Pons (tissue), 1 donor: ENCODE measurements at regions not wholly inside any gene's neighbourhood (a gene's known extent, or its start where the extent isn't known, plus 50 kb on each side); places are given as distances from the start of the nearest gene placed in this dataset.
"Not testable (repeated sequence)": the region's sequence is repeated elsewhere in the genome, so short reads cannot be mapped to it uniquely, and the experiment has no call there.

Experiments used
- DNase-seq: peaks from one replicate; pipeline ENCODE4 v3.0.0-alpha.2; 2016; ENCODE audit warnings: low spot score

DNA sequence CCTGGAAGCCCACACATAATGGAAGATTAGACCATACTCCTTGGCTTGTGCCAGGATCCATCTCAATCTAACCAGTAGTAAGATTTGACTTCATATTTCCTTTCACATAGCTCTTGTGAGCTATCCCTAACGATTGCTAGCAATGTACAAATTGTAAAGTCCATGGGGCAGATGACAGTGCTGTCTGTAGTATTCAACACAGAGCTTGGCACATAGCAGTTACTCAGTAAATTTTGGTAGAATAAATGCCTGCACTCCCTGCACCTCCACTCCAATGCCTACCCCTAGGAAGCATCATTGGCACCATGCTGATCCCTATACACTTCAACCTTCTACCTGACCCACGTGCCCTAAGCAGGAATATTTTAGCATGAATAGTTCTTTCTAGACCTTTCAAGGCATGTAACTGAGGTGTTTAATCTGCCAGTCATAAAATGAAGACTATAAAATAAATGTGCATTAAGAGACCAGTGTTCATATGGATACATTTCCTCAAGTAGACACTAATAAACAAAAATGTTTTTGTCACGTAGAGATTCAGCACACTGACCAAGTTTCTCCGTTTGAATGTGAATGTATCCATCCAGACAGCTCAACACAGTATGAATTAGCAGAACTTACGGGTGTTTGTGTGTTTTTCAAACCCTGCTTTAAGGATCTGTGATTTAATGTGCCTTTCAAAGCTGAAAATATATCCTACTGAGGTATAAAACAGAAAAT is 98.8 kb downstream of the BMP4 start:
- DNase-seq, result no peak

DNA sequence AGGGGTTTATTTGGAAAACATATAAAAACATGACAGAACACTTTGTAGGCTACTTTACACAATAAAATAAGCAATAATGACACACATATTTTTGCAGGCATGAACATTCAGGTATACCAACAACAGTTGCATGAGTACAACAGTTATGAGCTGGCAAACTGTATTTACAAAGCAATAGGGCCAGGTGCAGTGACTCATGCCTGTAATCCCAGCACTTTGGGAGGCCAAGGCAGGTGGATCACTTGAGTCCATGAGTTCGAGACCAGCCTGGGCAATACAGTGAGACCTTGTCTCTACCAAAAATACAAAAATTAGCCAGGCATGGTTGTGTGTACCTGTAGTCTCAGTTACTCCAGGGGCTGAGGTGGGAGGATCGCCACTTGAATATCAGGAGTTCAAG is 101.1 kb downstream of the BMP4 start:
- no peak for DNase-seq

GRCh38 chr14:53855127-53855526 is 101.5 kb downstream of the BMP4 start:
- DNase-seq, result no peak

DNA sequence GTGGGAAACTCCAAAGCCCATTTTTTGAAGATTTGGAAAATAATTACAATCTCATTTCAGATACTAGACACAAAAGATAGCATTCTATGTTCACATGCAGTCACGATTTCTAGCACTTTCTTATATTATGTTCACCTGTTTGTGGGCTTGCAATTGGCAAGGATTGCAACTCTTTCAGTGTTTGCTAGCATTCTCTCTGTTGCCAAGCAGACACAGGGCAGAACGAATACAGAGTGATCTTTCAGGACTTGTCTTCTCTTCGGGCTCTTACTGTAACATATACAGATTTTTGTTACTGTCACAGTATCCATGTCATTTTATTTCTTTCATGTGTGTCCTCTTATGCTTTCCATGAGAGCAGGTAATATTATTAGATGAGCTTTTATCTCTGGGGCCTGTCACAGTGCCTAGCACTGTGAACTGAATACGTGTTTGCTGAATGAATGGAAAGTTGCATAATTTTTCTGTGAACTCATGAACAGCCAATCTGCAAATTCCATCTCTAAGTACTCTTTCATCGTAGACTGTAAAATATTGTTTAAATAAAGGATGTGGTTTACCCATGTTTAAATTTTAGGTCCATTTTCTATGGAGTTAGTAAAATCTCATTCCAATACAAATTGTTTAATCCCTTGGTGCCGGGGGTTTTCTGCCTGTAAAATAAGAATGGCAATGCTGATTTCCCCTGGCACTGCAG is 105.1 kb downstream of the BMP4 start:
- DNase-seq, result no peak

DNA sequence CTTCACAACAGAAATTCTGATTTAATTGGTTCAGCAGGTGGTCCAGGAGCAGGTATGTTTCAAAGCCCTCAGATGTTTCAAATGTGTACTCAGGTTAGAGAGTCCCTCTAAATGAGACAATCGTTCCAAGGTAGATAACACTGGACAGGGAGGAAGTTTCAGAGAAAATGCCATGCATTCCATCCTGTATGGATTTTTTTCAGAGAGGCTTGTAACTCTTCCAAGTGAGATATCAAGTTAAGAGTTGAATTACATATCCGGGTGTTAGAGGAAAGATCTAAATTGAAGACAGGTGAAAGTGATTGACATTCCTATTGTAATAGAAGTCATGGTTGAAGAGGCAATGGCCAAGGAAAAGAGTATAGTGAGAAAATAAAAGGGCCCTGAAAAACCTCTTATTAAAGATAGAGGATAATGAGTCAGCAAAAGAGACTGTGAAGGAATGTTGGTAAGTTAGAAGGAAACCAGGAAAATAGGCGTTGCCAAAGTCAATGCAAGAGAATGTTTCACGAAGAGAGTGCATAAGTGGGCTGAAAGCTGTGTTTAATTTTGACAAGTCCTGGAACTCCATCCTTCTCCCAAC is 105.8 kb downstream of the BMP4 start:
- DNase-seq, result no peak

- no peak for DNase-seq
These were observed 107.1 kb downstream of the BMP4 start for GRCh38 chr14:53849549-53849948.

DNA sequence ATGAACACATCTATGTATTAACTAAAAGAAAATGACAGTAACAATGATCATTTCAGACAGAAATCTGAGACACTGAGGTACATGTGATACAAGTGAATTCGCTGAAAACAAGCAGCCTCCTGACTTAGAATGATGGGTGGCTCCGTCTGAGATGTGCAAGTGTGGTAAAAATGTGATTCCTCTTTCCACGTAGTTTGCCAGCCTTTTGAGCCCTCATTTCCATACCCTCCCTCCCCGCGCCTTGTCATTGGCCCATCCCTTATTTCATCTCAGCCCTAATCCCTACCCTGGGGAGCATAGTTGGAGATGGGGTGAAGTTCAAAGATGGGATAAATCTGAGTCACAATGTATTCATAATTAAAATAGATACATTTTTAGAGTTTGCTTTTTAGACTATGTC is 107.8 kb downstream of the BMP4 start:
- DNase-seq, result no peak

DNA sequence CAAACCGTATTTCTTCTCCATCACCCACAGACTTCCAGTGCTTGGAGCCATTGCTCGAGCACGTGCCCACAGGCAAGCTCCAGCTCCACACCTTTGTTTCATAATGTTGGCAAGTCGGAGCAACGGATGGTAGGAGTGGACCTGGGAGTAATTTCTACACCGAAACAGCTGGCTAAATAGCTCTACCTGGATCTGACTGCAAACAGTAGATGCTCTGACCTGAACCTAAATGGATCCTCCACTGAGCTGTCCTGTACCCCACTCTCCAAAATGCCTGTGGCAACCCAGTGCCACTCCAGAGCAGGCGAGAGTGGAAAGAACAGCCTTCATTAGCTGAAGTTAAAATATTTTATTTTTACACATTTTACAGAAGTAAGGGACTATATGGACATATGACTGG is 108.7 kb downstream of the BMP4 start:
- DNase-seq, result no peak

GRCh38 chr14:53847057-53847456 is 109.6 kb downstream of the BMP4 start:
- DNase-seq, result no peak

DNA sequence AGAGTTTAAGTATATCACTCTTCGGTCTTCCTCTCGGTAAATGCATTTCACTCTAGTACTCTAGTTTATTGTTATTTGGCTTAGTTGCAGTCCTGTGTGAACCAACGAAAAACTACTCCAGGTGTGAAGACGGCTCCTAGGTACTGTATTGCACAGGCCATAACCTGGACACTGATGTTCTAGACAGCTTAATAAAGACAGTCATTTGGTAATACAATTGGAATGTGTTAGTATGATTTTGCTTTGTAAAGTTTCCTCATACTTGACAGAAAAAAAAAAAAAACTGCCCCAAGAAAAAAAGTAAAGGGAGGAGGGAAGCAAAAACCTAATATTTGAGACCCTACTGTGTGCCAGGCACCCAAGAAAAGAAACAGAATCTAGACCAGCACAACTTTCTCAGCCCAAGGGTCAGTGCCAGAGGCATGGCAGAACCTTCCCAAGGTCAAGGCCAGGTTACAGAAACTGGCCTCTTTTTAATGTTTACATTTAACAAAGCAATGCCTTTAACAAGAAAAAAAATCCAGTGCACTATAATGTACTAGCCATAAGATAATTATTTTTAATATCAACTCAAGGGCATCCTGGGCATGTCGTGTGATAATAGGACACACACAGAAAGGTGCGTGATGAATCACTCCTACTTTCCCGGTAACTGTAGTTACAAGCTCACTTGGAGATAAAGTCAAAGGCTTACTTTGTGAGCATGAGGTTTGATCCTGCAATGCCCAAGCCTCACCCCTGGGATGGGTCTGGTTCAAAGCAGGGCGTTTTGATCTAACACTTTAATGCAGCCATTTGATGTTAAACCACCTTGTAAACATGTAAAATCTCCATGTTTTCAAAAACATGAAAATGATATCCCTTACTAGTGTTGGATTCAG is 110.6 kb downstream of the BMP4 start:
- DNase-seq, result no peak

- no peak for DNase-seq
These were observed 113.7 kb downstream of the BMP4 start for GRCh38 chr14:53842938-53843337.

GRCh38 chr14:53841109-53842099 is 115.2 kb downstream of the BMP4 start:
- DNase-seq, result no peak

GRCh38 chr14:53840444-53840843 is 116.2 kb downstream of the BMP4 start:
- DNase-seq, result no peak

DNA sequence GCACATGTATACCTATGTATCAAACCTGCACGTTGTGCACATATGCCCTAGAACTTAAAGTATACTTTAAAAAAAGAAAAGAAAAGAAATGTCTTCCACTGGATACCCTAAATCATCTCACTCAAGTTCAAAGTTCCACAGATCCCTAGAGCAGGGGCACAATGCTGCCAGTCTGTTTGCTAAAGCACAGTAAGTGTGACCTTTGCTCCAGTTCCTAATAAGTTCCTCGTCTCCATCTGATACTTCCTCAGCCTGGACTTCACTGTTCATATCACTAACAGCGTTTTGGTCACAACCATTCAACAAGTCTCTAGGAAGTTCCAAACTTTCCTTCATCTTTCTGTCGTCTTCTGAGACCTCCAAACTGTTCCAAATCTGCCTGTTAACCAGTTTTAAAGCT is 118.3 kb downstream of the BMP4 start:
- DNase-seq, result no peak

DNA sequence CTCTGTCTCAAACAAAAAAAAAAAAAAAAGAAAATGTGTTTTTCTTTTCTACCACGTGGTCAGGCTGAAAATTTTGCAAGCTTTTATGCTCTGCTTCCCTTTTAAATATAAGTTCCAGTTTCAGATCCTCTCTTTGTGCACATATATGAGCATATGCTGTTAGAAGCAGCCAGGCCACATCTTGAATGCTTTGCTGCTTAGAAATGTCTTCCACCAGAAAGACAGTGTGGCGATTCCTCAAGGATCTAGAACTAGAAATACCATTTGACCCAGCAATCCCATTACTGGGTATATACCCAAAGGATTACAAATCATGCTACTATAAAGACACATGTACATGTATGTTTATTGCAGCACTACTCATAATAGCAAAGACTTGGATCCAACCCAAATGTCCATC is 119.0 kb downstream of the BMP4 start:
- DNase-seq, result not testable (repeated sequence)

DNA sequence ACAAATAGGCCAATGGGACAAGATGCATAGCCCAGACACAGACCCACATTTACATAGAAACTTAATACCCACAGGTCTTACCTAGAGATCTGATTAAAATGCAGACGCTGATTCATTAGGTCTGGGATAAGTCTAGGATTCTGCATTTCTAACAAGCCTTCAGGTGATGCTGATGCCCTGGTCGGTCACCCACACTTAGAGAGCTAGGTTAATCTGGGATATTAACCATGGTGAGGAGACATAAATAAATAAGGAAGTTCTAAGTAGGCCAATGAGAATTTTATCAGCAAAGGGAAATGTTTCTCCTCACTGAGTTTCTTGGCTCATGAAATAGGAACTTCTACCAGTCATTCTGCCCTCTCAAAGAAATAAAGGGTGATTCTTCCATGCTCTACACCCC is 120.1 kb downstream of the BMP4 start:
- no peak for DNase-seq

DNA sequence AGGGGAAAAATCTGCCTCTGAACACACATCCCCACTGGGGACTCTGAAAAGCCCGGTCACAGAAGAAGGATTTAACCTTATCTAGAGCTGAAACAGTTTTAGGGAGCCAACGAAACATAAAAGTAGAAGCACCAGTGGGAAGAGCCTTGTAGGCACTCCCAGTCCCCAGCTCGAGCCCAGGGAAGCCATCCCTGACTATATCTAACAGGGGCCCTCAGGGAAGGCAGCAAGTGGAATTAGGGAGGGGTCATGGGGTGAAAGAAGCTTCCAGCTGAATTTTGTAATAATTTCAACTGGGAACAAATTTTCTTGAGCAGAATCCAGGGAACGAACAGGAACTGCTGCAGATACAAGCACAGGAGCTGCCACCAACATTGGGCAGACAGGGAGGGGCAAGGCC is 127.8 kb downstream of the BMP4 start:
- DNase-seq, result no peak

DNA sequence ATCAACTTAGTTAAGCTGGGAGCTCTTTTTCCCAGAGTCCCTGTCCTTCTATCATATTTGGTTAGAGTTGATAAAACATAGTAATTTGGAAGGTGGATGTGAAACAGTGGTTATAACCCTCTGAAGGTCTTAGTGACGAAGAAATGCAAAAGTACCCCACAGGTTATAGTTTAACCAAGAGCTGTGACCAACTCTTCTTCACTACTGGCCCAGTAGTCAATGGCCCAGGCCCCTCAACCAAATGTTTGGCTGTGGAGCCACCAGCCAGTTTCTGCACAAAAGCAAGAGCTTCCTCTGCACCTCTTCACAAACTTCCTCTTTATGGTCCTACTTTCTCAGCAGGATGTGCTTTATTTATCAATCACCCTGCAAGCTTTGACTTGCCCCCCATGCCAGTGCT is 132.6 kb downstream of the BMP4 start:
- DNase-seq, result no peak

GRCh38 chr14:53814392-53814791 is 142.2 kb downstream of the BMP4 start:
- no peak for DNase-seq

DNA sequence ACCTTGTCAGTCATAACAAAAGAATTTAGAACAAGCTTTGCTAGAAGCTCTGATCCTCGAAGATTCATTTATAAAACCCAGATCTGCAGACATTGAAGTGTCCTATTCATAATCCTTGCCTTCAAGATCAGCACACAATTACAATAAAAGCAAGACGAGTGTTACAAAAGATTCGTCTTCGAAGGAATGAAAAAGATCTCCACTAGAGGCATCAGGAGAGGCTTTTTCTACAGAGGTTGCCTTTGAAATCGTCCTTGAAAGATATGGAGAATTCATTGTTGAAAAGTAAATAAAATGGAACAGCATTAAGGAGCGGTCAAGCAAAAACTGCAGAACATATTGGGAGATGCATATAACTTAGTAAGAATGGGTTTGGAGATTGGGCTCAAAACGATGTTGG is 146.4 kb downstream of the BMP4 start:
- no peak for DNase-seq

GRCh38 chr14:53808042-53808441 is 148.6 kb downstream of the BMP4 start:
- no peak for DNase-seq
